Central memory CD8-positive, alpha-beta T cell (primary cell): ENCODE measurements at regions not wholly inside any gene's neighbourhood (a gene's known extent, or its start where the extent isn't known, plus 50 kb on each side); places are given as distances from the start of the nearest gene placed in this dataset.

Source experiments
- ATAC-seq: fragments of 150-1000 bp; cut with Tn5 transposase; replicated peaks from 2 replicates; pipeline ENCODE4 v1.10.0; 2022; ENCODE audit warnings: mild to moderate bottlenecking, moderate FRiP score, moderate number of reproducible peaks; ENCODE audit not compliant: poor library complexity, severe bottlenecking; ENCODE audit errors: extremely low read depth
- DNase-seq, 2 donors: peaks; one replicate each; pipeline ENCODE4 v3.0.0; 2021; ENCODE audit warnings: low spot score in 2 of 2
- H3K27ac Mint-ChIP-seq: one replicate; pipeline ENCODE4 v1.8.0; 2022; ENCODE audit warnings: low read depth, mild to moderate bottlenecking, moderate library complexity, mixed read lengths
- H3K27me3 Mint-ChIP-seq: one replicate; pipeline ENCODE4 v1.8.0; 2022; ENCODE audit warnings: mixed read lengths
- H3K36me3 Mint-ChIP-seq: one replicate; pipeline ENCODE4 v1.8.0; 2022; ENCODE audit warnings: mild to moderate bottlenecking, moderate library complexity, mixed read lengths; ENCODE audit not compliant: insufficient read depth
- H3K4me1 Mint-ChIP-seq: one replicate; pipeline ENCODE4 v1.8.0; 2022; ENCODE audit warnings: mixed read lengths
- H3K4me3 Mint-ChIP-seq: one replicate; pipeline ENCODE4 v1.8.0; 2022; ENCODE audit warnings: mild to moderate bottlenecking, moderate library complexity, mixed read lengths
- H3K9me3 Mint-ChIP-seq: one replicate; pipeline ENCODE4 v1.8.0; 2022; ENCODE audit warnings: mixed read lengths

GRCh38 chr18:73647391-73647790, 500.2 kb downstream of the FBXO15 start:
- Mint-ChIP-seq H3K4me1 (no peaks in the 10 kb centered on the region), H3K4me3 (no peak overlapping the region), H3K36me3 (no peaks in the 10 kb centered on the region), H3K27me3 (no peaks in the 10 kb centered on the region), H3K27ac (no peak overlapping the region), H3K9me3 (peaks cover 16% of the 10 kb centered on the region)
- no peak for DNase-seq
- no peak for ATAC-seq

- ATAC-seq: no peak
- Mint-ChIP-seq H3K36me3 (no peaks in the 10 kb centered on the region), H3K4me1 (no peaks in the 10 kb centered on the region), H3K27me3 (no peaks in the 10 kb centered on the region), H3K27ac (no peak overlapping the region), H3K4me3 (no peak overlapping the region), H3K9me3 (peaks cover 16% of the 10 kb centered on the region)
- DNase-seq: no peak
Observed at GRCh38 chr18:73646772-73647171, 500.9 kb downstream of the FBXO15 start.

- ATAC-seq (no peak), DNase-seq (no peak)
- Mint-ChIP-seq H3K4me3 (no peak overlapping the region), H3K27me3 (no peaks in the 10 kb centered on the region), H3K27ac (no peak overlapping the region), H3K36me3 (no peaks in the 10 kb centered on the region), H3K4me1 (no peaks in the 10 kb centered on the region), H3K9me3 (peaks cover 16% of the 10 kb centered on the region)
Observed at GRCh38 chr18:73646196-73646595, 501.4 kb downstream of the FBXO15 start.

- Mint-ChIP-seq H3K4me3 (no peak overlapping the region), H3K27me3 (no peaks in the 10 kb centered on the region), H3K9me3 (peaks cover 16% of the 10 kb centered on the region), H3K4me1 (no peaks in the 10 kb centered on the region), H3K36me3 (no peaks in the 10 kb centered on the region), H3K27ac (no peak overlapping the region)
- ATAC-seq: no peak
- DNase-seq: no peak
Observed at GRCh38 chr18:73645160-73645715, 502.4 kb downstream of the FBXO15 start.

GRCh38 chr18:73639788-73640187, 507.8 kb downstream of the FBXO15 start:
- Mint-ChIP-seq H3K4me3 (no peak overlapping the region), H3K27me3 (no peaks in the 10 kb centered on the region), H3K27ac (no peak overlapping the region), H3K4me1 (no peaks in the 10 kb centered on the region), H3K9me3 (no peaks in the 10 kb centered on the region), H3K36me3 (no peaks in the 10 kb centered on the region)
- no peak for ATAC-seq
- no peak for DNase-seq

- Mint-ChIP-seq H3K4me1 (no peaks in the 10 kb centered on the region), H3K27me3 (no peaks in the 10 kb centered on the region), H3K4me3 (no peak overlapping the region), H3K9me3 (no peaks in the 10 kb centered on the region), H3K36me3 (peaks cover 2% of the 10 kb centered on the region), H3K27ac (no peak overlapping the region)
- no peak for ATAC-seq
- DNase-seq: no peak
Observed at GRCh38 chr18:73638709-73639108, 508.9 kb downstream of the FBXO15 start.

- Mint-ChIP-seq H3K27ac (no peak overlapping the region), H3K36me3 (peaks cover 2% of the 10 kb centered on the region), H3K4me3 (no peak overlapping the region), H3K9me3 (no peaks in the 10 kb centered on the region), H3K27me3 (no peaks in the 10 kb centered on the region), H3K4me1 (no peaks in the 10 kb centered on the region)
- ATAC-seq (no peak), DNase-seq (no peak)
Observed at GRCh38 chr18:73636355-73636754, 511.3 kb downstream of the FBXO15 start.

GRCh38 chr18:73626859-73627258, 520.8 kb downstream of the FBXO15 start:
- no peak for DNase-seq
- no peak overlapping the region for H3K4me3 Mint-ChIP-seq
- H3K9me3 Mint-ChIP-seq: peaks cover 18% of the 10 kb centered on the region

GRCh38 chr18:73626221-73626620, 521.4 kb downstream of the FBXO15 start:
- no peak overlapping the region for H3K27ac Mint-ChIP-seq
- H3K27me3 Mint-ChIP-seq: no peaks in the 10 kb centered on the region
- no peak overlapping the region for H3K4me3 Mint-ChIP-seq
- ATAC-seq (no peak), DNase-seq (no peak)
- peaks cover 18% of the 10 kb centered on the region for H3K9me3 Mint-ChIP-seq
- no peaks in the 10 kb centered on the region for H3K36me3 Mint-ChIP-seq
- H3K4me1 Mint-ChIP-seq: no peaks in the 10 kb centered on the region

More at GRCh38 chr18:73626859-73627258, 520.8 kb downstream of the FBXO15 start:
- H3K27me3 Mint-ChIP-seq: no peaks in the 10 kb centered on the region
- H3K27ac Mint-ChIP-seq: no peak overlapping the region
- no peaks in the 10 kb centered on the region for H3K4me1 Mint-ChIP-seq
- no peaks in the 10 kb centered on the region for H3K36me3 Mint-ChIP-seq
- no peak for ATAC-seq

GRCh38 chr18:73621091-73621490, 526.5 kb downstream of the FBXO15 start:
- H3K27me3 Mint-ChIP-seq: no peaks in the 10 kb centered on the region
- no peak overlapping the region for H3K27ac Mint-ChIP-seq
- ATAC-seq: no peak
- H3K9me3 Mint-ChIP-seq: peaks cover 31% of the 10 kb centered on the region
- H3K4me3 Mint-ChIP-seq: no peak overlapping the region
- no peak for DNase-seq
- H3K36me3 Mint-ChIP-seq: no peaks in the 10 kb centered on the region
- no peaks in the 10 kb centered on the region for H3K4me1 Mint-ChIP-seq

GRCh38 chr18:73617981-73618380, 529.7 kb downstream of the FBXO15 start:
- DNase-seq: no peak
- no peak for ATAC-seq
- Mint-ChIP-seq H3K4me1 (no peaks in the 10 kb centered on the region), H3K9me3 (peaks cover 31% of the 10 kb centered on the region), H3K36me3 (no peaks in the 10 kb centered on the region), H3K4me3 (no peak overlapping the region), H3K27ac (no peak overlapping the region), H3K27me3 (no peaks in the 10 kb centered on the region)

- Mint-ChIP-seq H3K4me3 (no peak overlapping the region), H3K9me3 (peaks cover 24% of the 10 kb centered on the region), H3K27ac (no peak overlapping the region), H3K36me3 (peaks cover 4% of the 10 kb centered on the region), H3K4me1 (no peaks in the 10 kb centered on the region), H3K27me3 (no peaks in the 10 kb centered on the region)
- no peak for DNase-seq
- ATAC-seq: no peak
Observed at GRCh38 chr18:73615506-73615905, 532.1 kb downstream of the FBXO15 start.

- Mint-ChIP-seq H3K27me3 (no peaks in the 10 kb centered on the region), H3K4me1 (no peaks in the 10 kb centered on the region), H3K4me3 (no peak overlapping the region), H3K36me3 (peaks cover 4% of the 10 kb centered on the region), H3K9me3 (peaks cover 21% of the 10 kb centered on the region), H3K27ac (no peak overlapping the region)
- DNase-seq (no peak), ATAC-seq (no peak)
Observed at GRCh38 chr18:73614812-73615211, 532.8 kb downstream of the FBXO15 start.
